ENCODE measurements at regions not wholly inside any gene's neighbourhood (a gene's known extent, or its start where the extent isn't known, plus 50 kb on each side); places are given as distances from the start of the nearest gene placed in this dataset.
"Not testable (repeated sequence)": the region's sequence is repeated elsewhere in the genome, so short reads cannot be mapped to it uniquely, and the experiment has no call there.

- not testable (repeated sequence) for TF ChIP-seq CTCF (IDR thresholded peaks at IDR 0.05); POLR2A (IDR thresholded peaks at IDR 0.05); POLR2AphosphoS5 (IDR thresholded peaks at IDR 0.05; ENCODE audit: insufficient read depth in 1 of 2, low read depth in 1 of 2)
Observed at GRCh38 chr20:48372851-48373554, 454.8 kb downstream of the PREX1 start.
